DLD1 (cell line): ENCODE measurements at regions not wholly inside any gene's neighbourhood (a gene's known extent, or its start where the extent isn't known, plus 50 kb on each side); places are given as distances from the start of the nearest gene placed in this dataset.
"Not testable (repeated sequence)": the region's sequence is repeated elsewhere in the genome, so short reads cannot be mapped to it uniquely, and the experiment has no call there.

Experiments used
- in situ Hi-C: cut with HindIII; loops from 2 replicates; pipeline ENCODE4 v1.10.0; 2017; ENCODE audit warnings: low sequenced_read_pairs

DNA sequence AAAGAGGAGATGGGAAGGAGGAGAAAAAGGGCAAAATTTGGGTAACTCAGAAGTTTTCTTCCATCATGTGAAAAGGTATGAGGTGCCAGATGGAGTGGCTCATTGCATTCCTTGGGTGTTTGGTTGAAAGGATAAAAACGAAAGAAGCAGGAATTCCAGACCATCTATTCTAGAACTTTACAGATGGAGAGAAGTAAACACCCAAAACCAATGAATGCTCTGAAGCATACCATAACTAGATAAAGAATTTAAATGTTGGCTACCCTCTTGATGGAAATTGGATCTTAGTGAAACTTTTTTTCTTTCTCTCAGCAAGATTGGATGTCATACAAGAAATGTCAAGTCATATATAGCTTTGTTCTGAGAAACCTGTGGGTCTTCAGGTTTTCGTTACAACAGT is 175.6 kb upstream of the FAR2 start:
- in situ Hi-C loops = no loop called here

DNA sequence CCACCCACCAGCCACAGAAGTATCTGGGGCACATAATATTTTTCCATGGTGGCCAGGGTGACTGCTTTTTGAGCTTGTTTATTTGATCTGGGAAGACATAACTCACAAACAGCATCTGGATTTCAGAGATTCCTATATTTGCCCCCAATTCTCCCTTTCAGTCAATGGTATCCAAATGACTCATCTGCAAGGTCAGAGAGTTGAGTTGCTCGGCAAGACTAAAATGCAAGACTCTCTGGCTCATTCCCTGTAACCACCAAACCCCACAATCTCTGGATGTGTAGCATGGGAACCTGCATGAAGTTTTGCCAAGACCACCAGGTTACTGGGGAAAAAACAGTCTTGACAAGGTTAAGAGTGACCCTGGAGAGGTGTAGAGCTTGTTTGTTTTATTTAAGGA is 174.9 kb upstream of the FAR2 start:
- in situ Hi-C loops = no loop called here

DNA sequence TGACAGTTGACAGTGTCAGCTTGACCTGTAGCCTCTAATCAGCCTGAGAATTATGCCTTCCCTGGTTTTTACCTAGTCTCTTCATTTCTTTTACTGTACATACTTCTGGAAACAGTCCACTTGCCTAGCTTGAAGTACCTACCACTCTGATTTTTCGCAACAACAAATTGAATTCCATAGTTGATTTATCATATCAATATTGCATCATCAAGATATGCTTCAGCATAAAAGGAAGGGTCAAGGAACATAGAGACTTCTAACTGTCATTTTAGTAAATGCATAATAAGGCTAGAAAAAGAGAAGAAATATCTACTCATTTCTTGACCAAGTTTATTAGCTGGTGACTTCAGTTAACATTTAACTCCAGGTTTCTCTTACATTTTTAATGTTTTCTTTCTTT is 174.2 kb upstream of the FAR2 start:
- in situ Hi-C loops = no loop called here

DNA sequence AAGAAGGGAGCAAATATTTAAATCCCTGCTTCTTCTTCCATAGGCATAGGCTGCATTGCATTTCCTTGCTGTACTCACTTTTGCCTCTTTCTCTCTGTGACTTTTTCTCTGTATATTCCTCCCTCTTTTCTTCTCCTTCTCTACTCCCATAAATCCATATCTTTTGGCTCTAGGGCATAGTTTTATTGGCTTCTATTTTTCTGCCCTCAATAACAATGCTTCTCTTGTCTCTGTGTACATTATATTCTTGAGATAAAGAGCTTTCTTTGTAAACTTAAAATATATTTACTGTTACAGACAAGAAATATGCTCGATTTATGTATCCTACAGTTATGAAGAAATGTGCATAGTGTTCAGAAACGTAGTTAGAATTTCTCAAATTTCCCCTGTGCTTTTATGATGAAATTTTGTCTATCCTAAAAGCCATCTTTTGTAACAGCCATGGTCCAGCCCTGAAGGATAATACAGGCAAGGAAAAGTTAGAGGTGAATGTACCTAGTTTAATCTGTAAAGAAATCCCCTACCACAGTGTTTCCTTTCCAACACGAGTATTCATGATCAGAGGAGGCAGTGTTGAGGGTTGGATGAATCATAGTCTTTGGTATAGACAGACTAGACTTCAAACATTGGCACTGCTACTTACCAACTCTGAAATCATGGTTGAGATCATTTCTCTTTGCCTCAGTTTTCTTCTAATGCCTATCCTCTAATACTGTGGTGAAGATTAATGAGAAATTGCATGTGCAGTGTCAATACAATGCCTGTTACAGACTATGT is 173.3 kb upstream of the FAR2 start:
- in situ Hi-C loops = no loop called here

DNA sequence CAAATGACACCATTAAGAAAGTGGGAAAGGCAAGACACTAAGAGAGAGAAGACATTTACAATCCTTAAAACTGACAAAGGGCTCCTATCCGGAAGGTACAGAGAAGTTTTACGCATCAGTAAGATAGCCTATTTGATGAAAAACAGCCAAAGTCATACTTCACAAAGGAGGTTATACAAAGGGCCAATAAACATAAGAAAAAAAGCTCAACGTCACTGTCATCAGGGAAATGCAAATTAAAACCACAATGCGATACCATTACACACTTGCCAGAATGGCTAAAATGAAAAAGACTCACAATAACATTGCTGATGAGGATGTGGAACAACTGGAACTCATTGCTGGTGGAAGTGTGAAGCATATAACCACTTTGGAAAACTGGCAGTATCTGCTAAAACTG is 168.6 kb upstream of the FAR2 start:
- in situ Hi-C loops = no loop called here

GRCh38 chr12:28987538-28988324 is 161.3 kb upstream of the FAR2 start:
- in situ Hi-C loops = no loop called here

DNA sequence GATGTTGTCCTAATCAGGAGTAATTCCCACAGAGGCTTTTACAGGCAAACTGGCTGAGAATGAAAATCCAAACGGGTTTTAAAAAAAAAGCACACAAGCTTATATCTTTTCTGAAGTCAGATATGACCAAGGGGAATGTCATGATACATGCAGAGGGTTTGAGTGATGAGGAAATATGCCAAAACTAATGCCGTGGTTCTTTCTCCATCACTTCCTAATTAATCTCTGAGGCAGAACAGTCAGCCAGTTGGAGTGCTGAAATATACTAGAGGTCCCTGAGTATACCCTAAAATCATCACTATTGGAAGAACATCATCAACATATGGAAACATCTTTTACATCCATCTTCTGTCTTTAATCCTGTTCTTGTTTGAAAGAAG is 160.8 kb upstream of the FAR2 start:
- in situ Hi-C loops = no loop called here

- in situ Hi-C loops = no loop called here
Measured at GRCh38 chr12:28991626-28992025, 157.5 kb upstream of the FAR2 start.

- in situ Hi-C loops = no loop called here
Measured at GRCh38 chr12:28993720-28994119, 155.4 kb upstream of the FAR2 start.

DNA sequence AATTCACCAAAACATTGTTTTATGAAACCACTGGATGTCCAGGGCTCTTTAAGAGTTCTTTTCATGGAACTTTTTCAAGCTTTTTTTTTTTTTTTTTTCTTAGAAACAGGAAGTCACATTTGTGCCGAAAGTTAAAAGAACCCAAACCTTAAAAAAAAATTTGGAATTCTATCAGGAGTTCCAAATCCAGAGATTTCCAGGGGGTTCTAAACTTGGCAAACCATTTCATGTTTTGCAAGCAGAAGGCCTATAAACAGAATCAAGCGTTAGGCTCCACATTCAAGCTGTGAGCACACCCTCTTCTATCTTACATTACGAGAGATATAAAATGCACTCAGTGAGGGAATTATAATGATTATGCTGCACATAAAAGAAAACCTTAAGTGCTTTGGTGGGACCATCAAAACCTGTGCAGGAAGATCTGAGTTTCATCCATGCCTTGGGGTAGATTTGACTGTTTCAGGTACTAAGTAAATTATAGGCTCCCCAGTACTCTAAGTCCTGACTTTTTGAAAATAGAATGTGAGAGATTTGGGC is 154.8 kb upstream of the FAR2 start:
- in situ Hi-C loops = no loop called here

DNA sequence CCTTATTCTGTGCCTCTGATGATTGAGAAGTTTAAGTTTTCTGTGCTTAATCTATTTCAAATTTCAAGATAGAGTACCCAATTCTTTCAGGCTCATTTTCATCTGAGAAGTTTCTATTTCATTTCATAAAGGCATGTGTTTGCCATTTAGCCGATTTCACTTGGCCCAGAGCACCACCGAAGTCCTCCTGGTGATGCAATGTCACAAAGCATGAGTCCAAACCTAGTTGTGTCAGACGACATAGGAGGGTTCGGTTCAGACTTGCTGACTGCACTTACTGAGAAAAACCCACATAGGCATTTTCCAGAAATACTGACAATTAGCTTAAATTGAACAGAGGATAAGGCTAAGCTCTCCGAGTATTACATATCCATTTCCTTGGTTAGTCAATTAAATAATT is 152.4 kb upstream of the FAR2 start:
- in situ Hi-C loops = no loop called here

DNA sequence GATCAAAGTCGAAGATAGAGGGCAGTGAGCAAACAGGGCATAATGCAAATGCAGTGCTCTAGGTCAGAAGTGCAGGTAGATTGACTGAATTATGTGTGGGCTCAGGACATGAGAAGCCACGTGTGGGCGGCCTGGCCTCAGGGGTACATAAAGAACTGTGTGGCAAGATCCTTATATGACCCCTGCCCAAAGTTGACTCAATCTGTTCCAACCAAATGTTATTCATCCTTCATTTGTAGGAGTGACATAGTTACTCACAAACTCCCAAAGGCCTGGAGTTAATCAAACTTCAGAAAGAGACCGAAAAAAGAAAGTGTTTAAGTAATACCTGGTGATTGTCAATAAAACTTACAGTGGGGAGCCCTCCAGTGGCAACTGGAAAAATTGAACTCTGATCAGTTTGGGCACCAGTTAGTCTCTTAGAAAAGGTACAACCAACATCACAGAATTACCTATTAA is 150.4 kb upstream of the FAR2 start:
- in situ Hi-C loops = no loop called here

DNA sequence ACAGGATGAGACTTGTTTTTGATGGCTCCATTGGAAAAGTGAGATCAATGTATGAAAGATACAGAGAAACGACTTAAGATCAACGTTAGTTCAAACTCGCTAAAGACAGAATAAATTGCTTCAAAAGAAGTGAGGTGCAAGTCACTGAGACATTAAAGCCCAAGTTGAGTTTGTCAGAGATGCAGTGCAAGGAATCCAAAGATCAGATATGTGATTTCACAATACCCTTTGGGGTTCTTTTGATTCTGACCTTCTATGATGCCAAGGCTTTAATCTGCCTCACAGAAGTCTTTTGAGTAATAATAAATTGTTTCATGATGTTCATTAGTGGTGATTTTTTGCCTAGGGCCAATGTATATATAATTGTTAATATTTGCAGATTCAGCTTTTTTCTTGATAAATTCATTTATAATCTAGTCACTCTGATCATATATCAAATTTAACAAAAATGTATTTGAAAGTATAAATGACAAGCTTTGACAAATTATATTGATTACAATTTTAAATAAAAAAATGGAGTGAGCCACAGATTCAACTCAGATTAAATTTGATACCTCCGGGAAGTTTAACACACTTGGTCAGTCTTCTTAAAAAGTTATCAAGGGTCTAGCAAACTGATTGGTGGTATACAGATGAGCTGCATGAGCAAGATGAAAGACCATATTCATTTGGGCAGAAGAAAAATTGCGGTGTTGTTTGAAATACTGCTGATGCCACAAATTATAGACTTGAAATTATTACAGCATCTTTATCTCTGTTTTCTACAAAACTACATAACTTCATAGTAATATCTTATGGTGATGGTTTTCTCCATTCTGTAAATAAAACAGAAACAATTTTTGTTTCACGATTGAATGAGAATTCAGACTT is 144.8 kb upstream of the FAR2 start:
- in situ Hi-C loops = no loop called here

DNA sequence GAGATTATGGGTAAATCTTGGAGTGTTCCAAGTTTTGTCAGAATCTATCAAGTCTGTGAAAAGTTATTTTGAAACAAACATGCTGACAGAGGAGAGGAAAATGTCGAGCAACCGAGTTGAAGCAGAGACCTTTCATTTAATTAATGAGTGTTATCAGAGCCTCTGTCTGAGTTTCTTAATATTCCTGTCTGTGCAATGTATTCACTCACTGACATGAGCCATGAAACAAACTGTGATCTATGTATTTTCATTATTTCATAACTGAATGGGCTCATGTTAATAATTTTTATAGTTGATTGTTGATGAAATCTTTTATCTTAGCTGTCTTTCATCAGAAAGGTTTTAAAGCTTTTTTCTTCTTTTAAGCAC is 144.2 kb upstream of the FAR2 start:
- in situ Hi-C loops = no loop called here

DNA sequence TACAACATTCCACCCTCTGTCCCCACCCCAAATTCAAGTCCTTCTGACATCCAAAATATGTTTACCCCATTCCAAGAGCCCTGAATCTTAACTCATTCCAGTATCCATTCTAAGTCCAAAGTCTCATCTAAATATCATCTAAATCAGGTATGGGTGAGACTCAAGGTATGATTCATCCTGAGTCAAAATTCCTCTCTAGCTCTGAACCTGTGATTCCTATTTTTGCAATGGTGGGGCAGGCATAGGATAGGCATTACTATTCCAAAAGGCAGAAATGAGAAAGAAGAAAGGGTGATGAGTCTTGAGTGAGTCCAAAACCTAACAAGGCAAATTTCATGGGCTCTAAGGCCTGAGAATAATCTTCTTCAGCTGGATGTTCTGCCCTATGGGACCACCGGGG is 140.3 kb upstream of the FAR2 start:
- in situ Hi-C loops = no loop called here

DNA sequence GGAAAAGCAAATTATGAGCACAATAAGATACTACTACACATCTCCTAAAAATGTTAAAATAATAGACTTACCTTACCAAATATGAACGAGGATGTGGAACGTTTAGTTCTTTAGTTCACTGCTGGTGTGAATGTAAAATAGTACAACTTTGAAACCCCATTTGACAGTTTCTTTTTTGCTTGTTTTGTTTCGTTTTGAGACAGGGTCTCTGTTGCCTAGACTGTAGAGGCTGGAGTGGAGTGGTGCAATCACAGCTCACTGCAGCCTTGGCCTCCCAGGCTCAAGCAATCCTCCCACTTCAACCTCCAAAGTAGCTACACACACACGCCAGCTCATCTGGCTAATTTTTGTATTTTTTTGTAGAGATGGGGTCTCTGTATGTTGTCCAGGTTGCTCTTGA is 136.4 kb upstream of the FAR2 start:
- in situ Hi-C loops = no loop called here

- in situ Hi-C loops = not testable (repeated sequence)
Measured at GRCh38 chr12:29017532-29017931, 131.5 kb upstream of the FAR2 start.

GRCh38 chr12:29023436-29024076 is 125.5 kb upstream of the FAR2 start:
- in situ Hi-C loops = no loop called here

DNA sequence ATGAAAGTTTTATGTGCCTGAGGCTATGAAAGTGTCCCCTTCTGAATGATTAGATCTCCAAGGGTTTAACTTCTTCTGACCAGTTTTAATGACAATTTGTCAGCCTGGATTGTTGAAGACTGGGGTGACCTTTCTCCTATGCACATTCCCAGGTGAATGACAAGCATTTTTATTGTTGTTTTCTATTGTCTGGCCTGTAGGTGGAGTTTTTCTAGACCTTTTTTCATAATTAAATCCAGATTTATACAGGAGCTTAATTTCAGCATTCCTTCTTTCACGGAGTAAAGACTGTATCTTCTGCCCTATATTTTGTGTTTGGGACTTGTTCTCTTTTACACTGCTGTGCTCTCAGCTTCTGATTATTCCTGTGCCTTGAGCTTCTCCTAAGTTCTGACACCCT is 125.0 kb upstream of the FAR2 start:
- in situ Hi-C loops = no loop called here

DNA sequence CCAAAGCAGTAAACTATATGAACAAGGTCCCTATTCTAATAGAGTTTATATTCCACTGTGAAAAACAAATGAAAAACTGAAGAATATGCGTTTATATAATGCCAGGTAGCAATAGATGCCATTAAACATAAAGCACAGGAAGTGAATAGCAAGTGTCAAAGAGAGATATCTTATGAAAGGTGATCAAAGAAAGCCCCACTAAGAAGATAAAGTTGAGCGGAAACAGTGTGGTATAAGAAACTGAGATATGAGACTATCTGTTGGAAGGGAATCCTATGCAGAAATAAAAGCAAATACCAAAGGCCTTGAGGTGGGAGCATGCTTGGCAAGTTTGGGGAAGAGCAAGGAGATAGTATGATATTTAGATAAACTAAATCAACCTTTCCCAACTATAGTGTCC is 123.1 kb upstream of the FAR2 start:
- in situ Hi-C loops = no loop called here

DNA sequence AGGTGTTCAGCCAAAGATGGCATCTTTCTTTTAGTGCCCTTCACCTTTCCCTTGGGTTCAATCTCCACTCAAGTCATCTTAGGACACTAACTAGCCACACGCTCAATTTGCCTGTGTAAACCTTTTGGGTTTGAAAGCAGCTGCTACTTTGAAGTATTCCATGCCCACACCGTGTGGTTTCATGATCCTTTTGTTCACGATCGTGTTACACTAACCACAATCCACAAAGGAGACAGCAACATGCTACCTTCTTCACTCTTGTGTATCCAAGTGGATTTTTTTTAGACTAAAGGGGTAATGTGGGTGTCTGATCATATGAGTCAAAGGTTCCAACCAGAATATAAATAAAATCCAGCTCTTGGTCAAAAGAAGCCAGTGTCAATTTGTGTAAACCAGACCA is 122.7 kb upstream of the FAR2 start:
- in situ Hi-C loops = no loop called here
